Tibial nerve (tissue), 4 donors: ENCODE measurements at regions not wholly inside any gene's neighbourhood (a gene's known extent, or its start where the extent isn't known, plus 50 kb on each side); places are given as distances from the start of the nearest gene placed in this dataset.

Experiments
- EP300 ChIP-seq, 2 donors: sonication (generic); formaldehyde crosslinking; IDR thresholded peaks; one replicate each; pipeline ENCODE4 v1.6.1; 2017; ENCODE audit warnings: antibody characterized with exemption in 2 of 2, mild to moderate bottlenecking in 1 of 2
- POLR2A ChIP-seq, 2 donors: fragments of 450-650 bp; IDR thresholded peaks; one replicate each; pipeline ENCODE4 v1.6.1; 2017; ENCODE audit warnings: antibody characterized with exemption in 2 of 2, mild to moderate bottlenecking in 2 of 2, moderate library complexity in 2 of 2
- TF ChIP-seq, protein P1 (sequence below), 5 experiments: fragments of 200-600 bp in 3 of 5; fragments of 450-650 bp in 2 of 5; sonication (generic) in 3 of 5; IDR thresholded peaks; one replicate each; pipeline ENCODE4 v1.5.1; 2016 to 2019; ENCODE audit warnings: antibody characterized with exemption in 5 of 5, mild to moderate bottlenecking in 3 of 5, moderate library complexity in 2 of 5

DNA sequence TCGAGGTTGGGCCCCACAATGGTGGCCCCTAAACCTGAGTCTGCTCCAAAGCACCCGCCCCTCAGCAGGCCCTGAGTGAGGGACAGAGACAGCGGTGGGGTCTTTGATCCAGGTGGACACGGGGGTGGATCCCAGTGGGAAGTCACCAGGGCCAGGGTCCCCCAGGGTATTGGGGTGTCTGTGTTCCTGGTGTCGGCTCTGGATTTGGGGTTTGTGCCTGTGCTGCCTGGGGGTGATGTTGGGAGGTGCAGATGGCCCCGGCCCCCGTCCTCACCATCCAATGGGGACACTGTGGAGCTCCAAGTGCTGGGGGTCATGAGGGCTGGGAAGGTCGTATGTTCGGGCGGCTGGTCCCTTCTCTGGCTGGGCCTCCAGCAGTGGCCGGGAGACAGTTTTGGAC lies 354.2 kb downstream of the TMEM121 start:
- TF ChIP-seq POLR2A (IDR thresholded peaks at IDR 0.05) (no peak), EP300 (IDR thresholded peaks at IDR 0.05) (no peak)
- TF ChIP-seq, protein P1, sequence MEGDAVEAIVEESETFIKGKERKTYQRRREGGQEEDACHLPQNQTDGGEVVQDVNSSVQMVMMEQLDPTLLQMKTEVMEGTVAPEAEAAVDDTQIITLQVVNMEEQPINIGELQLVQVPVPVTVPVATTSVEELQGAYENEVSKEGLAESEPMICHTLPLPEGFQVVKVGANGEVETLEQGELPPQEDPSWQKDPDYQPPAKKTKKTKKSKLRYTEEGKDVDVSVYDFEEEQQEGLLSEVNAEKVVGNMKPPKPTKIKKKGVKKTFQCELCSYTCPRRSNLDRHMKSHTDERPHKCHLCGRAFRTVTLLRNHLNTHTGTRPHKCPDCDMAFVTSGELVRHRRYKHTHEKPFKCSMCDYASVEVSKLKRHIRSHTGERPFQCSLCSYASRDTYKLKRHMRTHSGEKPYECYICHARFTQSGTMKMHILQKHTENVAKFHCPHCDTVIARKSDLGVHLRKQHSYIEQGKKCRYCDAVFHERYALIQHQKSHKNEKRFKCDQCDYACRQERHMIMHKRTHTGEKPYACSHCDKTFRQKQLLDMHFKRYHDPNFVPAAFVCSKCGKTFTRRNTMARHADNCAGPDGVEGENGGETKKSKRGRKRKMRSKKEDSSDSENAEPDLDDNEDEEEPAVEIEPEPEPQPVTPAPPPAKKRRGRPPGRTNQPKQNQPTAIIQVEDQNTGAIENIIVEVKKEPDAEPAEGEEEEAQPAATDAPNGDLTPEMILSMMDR (IDR thresholded peaks at IDR 0.05), result no peak
